ENCODE measurements at regions not wholly inside any gene's neighbourhood (a gene's known extent, or its start where the extent isn't known, plus 50 kb on each side); places are given as distances from the start of the nearest gene placed in this dataset.

- no peak for DNase-seq
These were observed 278.2 kb downstream of the SLC4A3 start for GRCh38 chr2:219905640-219906039.

GRCh38 chr2:219906114-219907010 lies 278.9 kb downstream of the SLC4A3 start:
- DNase-seq, result no peak

GRCh38 chr2:219907011-219907365 lies 279.6 kb downstream of the SLC4A3 start:
- no peak for DNase-seq

GRCh38 chr2:219908538-219908937 lies 281.1 kb downstream of the SLC4A3 start:
- DNase-seq, result no peak

- DNase-seq, result no peak
These were observed 284.1 kb downstream of the SLC4A3 start for GRCh38 chr2:219911541-219911940.

- no peak for DNase-seq
These were observed 285.1 kb downstream of the SLC4A3 start for GRCh38 chr2:219912491-219912921.

- no peak for DNase-seq
These were observed 287.1 kb downstream of the SLC4A3 start for GRCh38 chr2:219914577-219914976.

- DNase-seq, result no peak
These were observed 288.9 kb downstream of the SLC4A3 start for GRCh38 chr2:219916281-219916680.

GRCh38 chr2:219916726-219917440 lies 289.5 kb downstream of the SLC4A3 start:
- no peak for DNase-seq

GRCh38 chr2:219918254-219918653 lies 290.8 kb downstream of the SLC4A3 start:
- DNase-seq, result no peak

GRCh38 chr2:219918944-219919343 lies 291.5 kb downstream of the SLC4A3 start:
- DNase-seq, result no peak

GRCh38 chr2:219919506-219919905 lies 292.1 kb downstream of the SLC4A3 start:
- DNase-seq, result no peak

GRCh38 chr2:219929835-219930234 lies 302.4 kb downstream of the SLC4A3 start:
- no peak for DNase-seq

- no peak for DNase-seq
These were observed 312.2 kb downstream of the SLC4A3 start for GRCh38 chr2:219939647-219940046.

- DNase-seq, result no peak
These were observed 317.4 kb downstream of the SLC4A3 start for GRCh38 chr2:219944866-219945265.

GRCh38 chr2:219946021-219946420 lies 318.6 kb downstream of the SLC4A3 start:
- no peak for DNase-seq

- DNase-seq, result no peak
These were observed 319.1 kb downstream of the SLC4A3 start for GRCh38 chr2:219946529-219946928.

GRCh38 chr2:219947575-219947974 lies 320.1 kb downstream of the SLC4A3 start:
- no peak for DNase-seq

- DNase-seq, result no peak
These were observed 321.6 kb downstream of the SLC4A3 start for GRCh38 chr2:219949053-219949452.

GRCh38 chr2:219951099-219951498 lies 323.7 kb downstream of the SLC4A3 start:
- no peak for DNase-seq

GRCh38 chr2:219954331-219954730 lies 326.9 kb downstream of the SLC4A3 start:
- no peak for DNase-seq

GRCh38 chr2:219957820-219958219 lies 330.4 kb downstream of the SLC4A3 start:
- DNase-seq, result no peak

GRCh38 chr2:219958941-219959340 lies 331.5 kb downstream of the SLC4A3 start:
- DNase-seq, result no peak

GRCh38 chr2:219959471-219959870 lies 332.0 kb downstream of the SLC4A3 start:
- no peak for DNase-seq
